DMS 273 (cell line): ENCODE measurements at regions not wholly inside any gene's neighbourhood (a gene's known extent, or its start where the extent isn't known, plus 50 kb on each side); places are given as distances from the start of the nearest gene placed in this dataset.
"Not testable (repeated sequence)": the region's sequence is repeated elsewhere in the genome, so short reads cannot be mapped to it uniquely, and the experiment has no call there.

Experiments used
- DNase-seq: peaks from one replicate; lab custom pipeline; 2025; ENCODE audit not compliant: unreplicated experiment; lab: John Stamatoyannopoulos, UW

GRCh38 chr11:134853992-134854991 lies 442.2 kb upstream of the B3GAT1 start:
- no peak for DNase-seq

- DNase-seq = not testable (repeated sequence)
Measured at GRCh38 chr11:134851503-134852224, 439.6 kb upstream of the B3GAT1 start.

- DNase-seq = no peak
Measured at GRCh38 chr11:134850566-134850965, 438.5 kb upstream of the B3GAT1 start.

- no peak for DNase-seq
Measured at GRCh38 chr11:134849833-134850232, 437.8 kb upstream of the B3GAT1 start.

GRCh38 chr11:134847083-134847715 lies 435.2 kb upstream of the B3GAT1 start:
- DNase-seq = no peak

- no peak for DNase-seq
Measured at GRCh38 chr11:134846328-134847082, 434.5 kb upstream of the B3GAT1 start.

- no peak for DNase-seq
Measured at GRCh38 chr11:134845474-134846327, 433.7 kb upstream of the B3GAT1 start.

GRCh38 chr11:134844838-134845237 lies 432.8 kb upstream of the B3GAT1 start:
- no peak for DNase-seq

- DNase-seq = no peak
Measured at GRCh38 chr11:134843735-134844134, 431.7 kb upstream of the B3GAT1 start.

- no peak for DNase-seq
Measured at GRCh38 chr11:134843020-134843419, 431.0 kb upstream of the B3GAT1 start.

- no peak for DNase-seq
Measured at GRCh38 chr11:134841972-134842371, 429.9 kb upstream of the B3GAT1 start.

- DNase-seq = no peak
Measured at GRCh38 chr11:134841411-134841810, 429.4 kb upstream of the B3GAT1 start.

GRCh38 chr11:134840945-134841344 lies 428.9 kb upstream of the B3GAT1 start:
- DNase-seq = no peak

GRCh38 chr11:134840165-134840564 lies 428.1 kb upstream of the B3GAT1 start:
- not testable (repeated sequence) for DNase-seq

GRCh38 chr11:134838708-134839107 lies 426.7 kb upstream of the B3GAT1 start:
- no peak for DNase-seq

GRCh38 chr11:134837887-134838232 lies 425.8 kb upstream of the B3GAT1 start:
- DNase-seq = no peak

- no peak for DNase-seq
Measured at GRCh38 chr11:134837166-134837886, 425.3 kb upstream of the B3GAT1 start.

GRCh38 chr11:134836561-134836960 lies 424.5 kb upstream of the B3GAT1 start:
- DNase-seq = no peak

GRCh38 chr11:134835561-134835960 lies 423.5 kb upstream of the B3GAT1 start:
- no peak for DNase-seq
